ENCODE measurements at regions not wholly inside any gene's neighbourhood (a gene's known extent, or its start where the extent isn't known, plus 50 kb on each side); places are given as distances from the start of the nearest gene placed in this dataset.

DNA sequence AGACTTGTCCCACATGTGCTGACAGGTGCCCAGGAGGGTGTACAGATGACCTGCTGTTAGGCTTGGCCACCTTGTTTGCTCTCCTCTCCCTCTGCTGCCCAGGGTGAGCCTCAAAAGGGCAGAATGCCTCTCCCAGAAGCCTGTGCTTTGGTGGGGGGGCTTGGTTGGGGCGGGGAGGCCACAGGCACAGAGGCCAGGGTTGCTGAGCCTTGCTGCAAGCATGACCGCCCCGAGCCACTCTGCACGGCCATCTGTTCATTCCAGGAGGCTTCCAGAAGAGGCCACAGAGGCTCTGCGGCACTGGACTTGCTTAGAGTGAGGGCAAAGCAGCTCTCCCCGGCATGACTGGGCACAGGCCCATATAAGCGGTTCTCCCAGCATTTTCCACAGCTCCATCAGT, 190.8 kb downstream of the GLRX3 start:
- H3K79me2 ChIP-seq (replicated peaks; ENCODE audit: insufficient read depth) = no peaks in the 10 kb centered on the region
- H3K27me3 ChIP-seq (ENCODE audit: insufficient read depth) = no peaks in the 10 kb centered on the region
- no peaks in the 10 kb centered on the region for H3K4me1 Mint-ChIP-seq
- no peak overlapping the region for H3K27ac Mint-ChIP-seq
- peaks cover 7% of the 10 kb centered on the region for H3K27me3 Mint-ChIP-seq (ENCODE audit: insufficient read depth, low read depth, poor library complexity)
- no peak overlapping the region for H3K4me3 Mint-ChIP-seq
- no peak for TF ChIP-seq JUNB (IDR thresholded peaks at IDR 0.05; ENCODE audit: unreplicated experiment)
- TF ChIP-seq ETS1 (IDR thresholded peaks at IDR 0.05) = no peak
- TF ChIP-seq EZH2 (IDR thresholded peaks at IDR 0.05; ENCODE audit: low read depth, unreplicated experiment) = no peak
- TF ChIP-seq CTCF (conservative IDR thresholded peaks at IDR 0.05; ENCODE audit: low read depth in 2 of 2) = no peak
- TF ChIP-seq REST (IDR thresholded peaks at IDR 0.05; ENCODE audit: unreplicated experiment) = no peak
- no peak for TF ChIP-seq ZNF462 (CRISPR knock-in tag; IDR thresholded peaks at IDR 0.05)
- no peak for TF ChIP-seq ZNF114 (CRISPR knock-in tag; IDR thresholded peaks at IDR 0.05)
- TF ChIP-seq ZNF331 (CRISPR knock-in tag; IDR thresholded peaks at IDR 0.05; ENCODE audit: low read depth) = no peak
- no peak for TF ChIP-seq EZH2phosphoT487 (IDR thresholded peaks at IDR 0.05; ENCODE audit: unreplicated experiment)
- no peak for TF ChIP-seq NANOG (IDR thresholded peaks at IDR 0.05; ENCODE audit: borderline replicate concordance)
- H3K36me3 ChIP-seq (ENCODE audit: insufficient read depth) = 0 out of 2 replicates have a peak, but pooled peaks cover 3% of the 10 kb centered on the region
- no peak overlapping the region for H3K4me3 ChIP-seq
- no peaks in the 10 kb centered on the region for H3K9me2 ChIP-seq (ENCODE audit: insufficient read depth)
- H3K36me3 Mint-ChIP-seq (ENCODE audit: low read depth) = peaks cover 26% of the 10 kb centered on the region
- no peak for ATAC-seq
- no peaks in the 10 kb centered on the region for H3K4me1 ChIP-seq (ENCODE audit: insufficient read depth)
- no peaks in the 10 kb centered on the region for H3F3A ChIP-seq (replicated peaks; ENCODE audit: low read depth)
- H3K9me3 Mint-ChIP-seq = peaks cover 92% of the 10 kb centered on the region
- H3K4me2 ChIP-seq = no peak overlapping the region
- H3K27ac ChIP-seq (ENCODE audit: low read depth) = no peak overlapping the region
- no peak for DNase-seq (ENCODE audit: low spot score)
- no peaks in the 10 kb centered on the region for H4K20me1 ChIP-seq (replicated peaks; ENCODE audit: insufficient read depth)
- no peak overlapping the region for H2AFZ ChIP-seq

Data from GM23338 (cell line).